GM19035 (cell line): ENCODE measurements at regions not wholly inside any gene's neighbourhood (a gene's known extent, or its start where the extent isn't known, plus 50 kb on each side); places are given as distances from the start of the nearest gene placed in this dataset.
"Not testable (repeated sequence)": the region's sequence is repeated elsewhere in the genome, so short reads cannot be mapped to it uniquely, and the experiment has no call there.

ENCODE experiments used
- ATAC-seq: cut with Tn5 transposase; IDR thresholded peaks from one replicate; pipeline ENCODE4 v1.9.1; 2021; ENCODE audit not compliant: unreplicated experiment

DNA sequence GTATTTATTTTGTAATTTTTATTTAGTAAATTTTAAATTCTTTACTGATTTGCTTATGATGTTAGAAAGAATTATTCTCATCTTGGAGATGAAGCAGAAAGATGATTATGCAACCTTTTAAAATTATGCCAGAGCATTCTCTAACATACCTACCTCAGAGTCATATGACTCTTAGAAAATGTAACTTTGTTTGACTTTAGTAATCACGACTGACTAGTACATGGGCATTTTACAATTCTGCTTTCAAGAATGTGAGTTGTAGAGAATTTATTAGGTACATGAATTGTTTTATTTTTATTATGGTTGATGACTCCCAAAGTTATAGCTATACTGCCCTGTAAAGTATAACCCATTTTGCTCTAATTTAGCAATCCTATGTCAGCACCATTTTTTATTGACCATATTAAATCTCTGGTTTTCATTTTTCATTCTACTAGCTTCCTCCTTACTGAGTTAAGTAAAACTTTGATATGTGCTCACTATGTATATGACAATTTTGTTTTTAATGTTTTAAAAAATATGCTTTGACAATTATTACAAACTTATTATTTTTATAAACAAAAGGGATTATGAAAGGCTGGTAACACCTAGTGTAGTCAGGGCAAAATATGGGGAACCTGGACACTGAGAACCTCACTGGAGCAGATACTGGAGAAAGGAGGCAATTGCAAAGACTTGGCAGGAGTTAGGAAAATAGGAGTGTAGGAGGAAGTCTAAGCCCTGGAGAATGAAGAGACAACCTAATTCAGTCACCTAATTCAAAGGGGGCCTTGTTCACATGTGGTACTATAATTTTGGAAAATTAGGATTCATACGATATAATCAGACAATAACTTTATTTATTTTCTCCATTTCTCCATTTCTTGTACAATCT is 249.7 kb upstream of the DAB2 start:
- no peak for ATAC-seq

DNA sequence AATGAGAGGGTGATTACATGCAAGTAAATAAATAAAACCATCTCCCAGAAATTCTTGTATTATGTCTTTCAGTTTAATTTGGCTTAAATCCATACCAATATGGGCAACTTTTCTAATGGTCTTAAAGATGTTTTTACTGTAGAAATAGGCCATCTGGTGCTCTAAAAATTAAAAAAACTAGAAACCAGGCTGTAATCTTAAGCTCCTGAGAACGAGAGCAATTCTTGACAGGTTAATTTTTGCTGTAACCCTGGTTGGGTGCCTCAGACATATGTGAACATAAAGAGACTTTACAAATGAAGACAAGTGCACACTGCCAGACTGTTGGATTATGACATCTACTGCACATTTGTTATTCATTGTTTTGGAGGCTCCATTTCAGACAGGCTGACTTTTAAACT is 246.8 kb upstream of the DAB2 start:
- ATAC-seq = no peak

DNA sequence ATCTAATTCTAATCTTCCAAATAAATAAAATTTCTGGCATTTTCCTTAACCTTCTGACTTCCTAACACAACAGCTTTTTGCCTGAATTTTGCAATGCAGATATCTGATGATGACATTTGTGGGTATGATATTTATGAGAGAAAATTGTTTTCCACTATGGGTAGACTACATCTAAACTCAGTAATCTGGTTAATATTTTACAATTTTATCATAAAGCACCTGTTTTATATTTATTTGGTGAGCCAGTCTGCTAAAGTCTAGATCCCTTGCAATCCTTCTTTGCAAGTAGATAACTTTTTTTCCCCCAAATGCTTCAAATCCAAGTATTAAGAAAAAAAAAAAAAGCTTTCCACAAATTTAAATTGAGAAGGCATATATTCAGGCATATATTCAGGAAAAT is 246.2 kb upstream of the DAB2 start:
- ATAC-seq = no peak

DNA sequence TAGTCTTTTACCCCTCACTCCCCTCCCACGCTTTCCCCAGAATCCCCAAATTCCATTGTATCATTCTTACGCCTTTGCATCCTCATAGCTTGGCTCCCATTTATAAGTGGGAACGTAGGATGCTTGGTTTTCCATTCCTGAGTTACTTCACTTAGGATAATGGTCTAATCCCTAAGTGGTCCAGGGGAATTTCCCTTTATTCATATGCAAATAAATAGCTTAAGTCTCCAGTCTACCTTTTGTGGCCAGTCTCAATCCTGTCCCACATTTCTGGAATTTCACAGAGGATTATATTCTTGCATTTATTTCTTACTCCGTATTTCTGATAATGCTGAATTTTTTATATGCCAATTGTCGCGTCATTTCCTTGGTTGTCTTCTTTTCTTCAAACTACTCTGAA is 245.6 kb upstream of the DAB2 start:
- ATAC-seq = no peak

DNA sequence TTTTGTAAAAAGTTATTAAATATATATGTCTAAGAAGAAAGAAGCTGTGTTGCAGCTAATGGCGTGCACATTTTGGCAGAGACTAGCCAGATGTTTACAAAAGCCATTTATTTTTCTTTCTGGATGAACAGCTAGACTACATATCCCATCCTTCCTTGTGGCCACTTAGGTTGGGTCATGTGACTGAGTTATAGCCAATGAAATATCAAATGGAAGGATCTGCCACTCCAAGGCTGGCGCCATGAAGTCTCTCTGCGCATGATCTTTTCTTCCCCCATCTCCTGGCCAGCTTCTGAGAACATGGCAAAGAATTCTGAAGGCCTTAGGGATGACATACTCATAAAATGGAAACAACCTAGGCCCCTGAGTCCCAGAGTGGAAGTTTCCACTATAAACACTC is 244.2 kb upstream of the DAB2 start:
- ATAC-seq = no peak

DNA sequence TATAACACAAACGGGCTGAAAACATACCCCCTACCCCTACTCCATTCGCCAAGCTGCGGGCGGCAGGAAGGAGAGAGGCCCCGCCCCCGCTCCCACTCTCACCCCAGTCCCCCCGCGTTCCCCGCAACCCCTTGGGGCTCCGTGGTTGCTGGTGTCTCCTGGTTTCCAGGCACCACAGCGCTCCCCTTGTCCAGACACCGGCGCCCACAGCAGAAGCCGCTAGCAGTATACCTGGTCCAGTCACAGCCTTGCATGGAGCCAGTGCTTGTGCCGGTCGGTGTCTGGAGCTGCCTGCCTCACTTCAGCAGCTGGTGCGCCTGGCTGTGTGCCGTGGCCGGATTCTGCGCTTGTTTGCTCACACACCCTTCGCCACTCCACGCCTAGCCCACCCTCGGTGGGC is 240.5 kb upstream of the DAB2 start:
- no peak for ATAC-seq

DNA sequence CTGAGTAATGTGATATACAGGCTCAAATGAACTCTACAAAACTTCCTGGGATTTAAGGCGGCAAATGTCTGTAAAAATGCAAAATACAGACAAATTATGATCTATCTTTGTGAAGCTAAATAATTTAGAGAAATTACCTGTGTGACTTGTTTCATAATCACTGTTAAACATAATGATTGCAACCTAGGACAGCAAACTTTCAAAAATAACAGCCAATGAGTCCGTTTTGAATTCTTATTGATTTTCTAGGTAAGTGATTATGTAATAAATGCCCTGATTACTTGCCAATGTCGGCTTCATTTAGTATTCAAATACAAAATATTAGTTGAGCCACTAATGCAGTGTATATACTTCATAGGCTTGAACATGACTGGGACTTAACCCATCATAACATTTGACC is 238.2 kb upstream of the DAB2 start:
- no peak for ATAC-seq

DNA sequence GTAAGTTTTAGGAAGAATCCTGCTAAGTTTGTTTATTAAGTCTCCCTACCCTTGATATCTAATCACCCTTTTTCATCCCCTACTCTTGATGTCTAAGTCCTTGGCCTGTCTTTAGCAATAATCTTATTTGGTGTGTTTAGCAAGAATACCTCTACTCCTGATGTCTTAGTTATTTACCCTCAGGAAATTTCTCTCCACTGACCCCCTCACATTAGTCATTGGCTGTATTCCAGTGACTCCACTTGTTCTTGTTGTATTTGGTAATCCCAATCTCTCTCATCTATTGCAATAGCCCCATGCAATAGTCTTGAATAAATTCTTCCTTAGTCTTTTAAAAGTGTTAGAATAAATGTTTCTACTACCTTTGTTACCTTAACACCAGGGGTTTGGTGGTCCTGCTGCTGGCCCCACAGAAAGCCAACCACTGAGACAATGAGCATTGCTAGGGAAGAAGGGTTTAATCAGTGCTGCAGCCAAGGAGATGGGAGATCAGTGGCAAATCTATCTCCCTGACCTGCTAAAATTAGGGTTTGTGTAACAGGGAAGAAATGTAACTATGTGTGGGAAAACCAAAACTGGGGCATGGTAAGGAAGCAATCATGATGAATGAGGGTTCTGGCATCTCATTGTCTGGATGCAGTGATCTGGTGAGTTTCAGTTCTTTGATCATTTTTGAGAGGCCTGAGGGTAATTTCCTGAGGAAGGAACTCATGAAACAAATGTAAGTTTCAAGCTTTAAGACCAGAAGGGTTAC is 236.4 kb upstream of the DAB2 start:
- no peak for ATAC-seq

DNA sequence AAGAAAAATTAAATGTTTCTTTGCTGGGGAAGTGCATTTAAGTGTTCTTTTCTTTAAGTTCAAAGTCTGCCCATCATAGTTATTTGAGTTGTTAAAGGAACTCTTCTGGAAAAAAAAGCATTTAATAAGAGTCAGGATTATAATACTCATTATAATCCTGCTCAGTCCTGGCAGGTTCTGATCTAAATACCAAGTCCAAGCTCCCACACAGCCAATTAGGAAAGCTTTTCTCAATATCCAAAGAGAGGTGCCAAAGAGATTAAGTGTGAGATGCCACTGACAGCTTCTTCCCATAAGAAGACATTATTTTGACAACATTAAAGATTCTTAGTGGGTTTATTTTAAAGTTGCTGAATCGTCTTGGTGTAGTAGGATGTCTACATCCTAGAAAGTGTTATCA is 235.2 kb upstream of the DAB2 start:
- no peak for ATAC-seq

DNA sequence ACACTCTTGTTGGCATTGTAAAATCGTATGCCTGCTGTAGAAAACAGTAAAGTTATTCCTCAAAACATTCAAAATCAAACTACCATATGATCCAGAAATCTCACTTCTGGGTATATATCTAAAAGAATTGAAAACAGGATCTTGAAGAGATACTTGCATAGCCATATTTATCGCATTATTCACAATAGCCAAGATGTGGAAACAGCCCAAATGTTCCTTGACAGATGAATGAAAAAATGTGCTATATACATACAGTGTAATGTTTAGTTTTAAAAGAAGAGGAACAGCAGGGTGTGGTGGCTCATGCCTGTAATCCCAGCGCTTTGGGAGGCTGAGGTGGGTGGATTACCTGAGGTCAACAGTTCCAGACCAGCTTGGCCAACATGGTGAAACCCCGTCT is 234.1 kb upstream of the DAB2 start:
- no peak for ATAC-seq

DNA sequence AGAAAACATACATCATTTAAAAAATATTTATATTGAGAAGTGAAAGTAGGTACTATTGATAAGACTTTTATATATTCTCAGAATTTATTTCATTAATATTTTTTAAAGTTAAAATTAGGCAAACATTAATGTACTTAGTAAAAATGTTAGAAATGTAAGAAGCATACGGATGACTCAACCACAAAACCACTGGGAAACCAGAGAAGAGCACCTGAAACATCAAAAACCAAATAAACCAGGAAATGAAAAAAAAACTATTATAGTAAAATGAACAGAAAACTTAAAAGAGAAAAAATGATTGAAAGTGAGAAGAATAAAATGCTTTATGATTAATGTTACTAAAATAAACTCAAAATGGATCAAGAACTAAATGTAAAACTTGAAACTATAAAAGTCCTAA is 233.2 kb upstream of the DAB2 start:
- ATAC-seq = no peak

DNA sequence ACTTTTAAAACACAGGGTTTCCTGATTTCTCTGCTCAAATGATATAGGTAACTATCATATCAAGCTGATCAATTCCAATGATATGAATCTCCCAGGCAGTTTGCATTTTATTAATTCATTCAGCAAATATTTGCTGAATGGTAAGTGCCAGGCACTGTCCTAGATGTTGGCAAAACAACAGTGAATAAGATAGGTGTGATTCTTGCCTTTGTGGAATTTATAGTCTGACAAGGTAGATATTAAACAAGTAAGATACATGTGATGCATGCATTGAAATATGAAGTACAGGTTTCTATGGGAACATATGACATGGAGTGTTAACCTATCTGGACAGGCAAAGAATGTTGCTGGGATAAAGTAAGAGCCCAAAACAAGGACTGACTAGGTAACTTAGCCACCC is 231.8 kb upstream of the DAB2 start:
- ATAC-seq = no peak

DNA sequence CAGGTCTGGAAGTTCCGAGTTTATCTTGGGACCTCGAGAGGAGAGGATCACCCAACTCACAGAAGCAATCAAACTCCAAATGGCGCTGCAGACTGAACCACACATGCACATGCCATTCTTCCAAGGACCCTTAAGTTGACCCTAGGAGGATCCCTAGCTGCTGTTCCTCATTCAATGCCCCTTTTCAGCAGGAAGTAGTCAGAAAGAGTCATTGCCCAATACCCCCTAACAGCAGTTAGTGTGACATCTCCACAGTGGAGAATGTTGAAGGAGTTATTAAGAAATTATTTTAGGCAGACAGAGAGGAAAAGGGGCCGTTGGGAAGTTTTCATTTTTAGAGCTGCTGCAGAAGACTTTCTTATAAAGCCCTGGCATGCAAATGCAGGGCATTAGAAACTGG is 229.9 kb upstream of the DAB2 start:
- ATAC-seq = no peak

DNA sequence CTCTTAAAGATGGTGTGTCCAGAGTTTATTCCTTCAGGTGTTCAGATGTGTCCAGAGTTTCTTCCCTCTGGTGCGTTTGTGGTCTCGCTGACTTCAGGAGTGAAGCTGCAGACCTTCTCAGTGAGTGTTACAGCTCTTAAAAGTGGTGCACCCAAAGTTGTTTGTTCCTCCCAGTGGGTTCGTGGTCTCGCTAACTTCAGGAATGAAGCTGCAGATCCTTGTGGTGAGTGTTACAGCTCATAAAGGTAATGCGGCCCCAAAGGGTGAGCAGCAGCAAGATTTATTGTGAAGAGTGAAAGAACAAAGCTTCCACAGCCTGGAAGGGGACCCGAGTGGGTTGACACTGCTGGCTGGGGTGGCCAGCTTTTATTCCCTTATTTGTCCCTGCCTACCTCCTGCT is 227.7 kb upstream of the DAB2 start:
- ATAC-seq = not testable (repeated sequence)

DNA sequence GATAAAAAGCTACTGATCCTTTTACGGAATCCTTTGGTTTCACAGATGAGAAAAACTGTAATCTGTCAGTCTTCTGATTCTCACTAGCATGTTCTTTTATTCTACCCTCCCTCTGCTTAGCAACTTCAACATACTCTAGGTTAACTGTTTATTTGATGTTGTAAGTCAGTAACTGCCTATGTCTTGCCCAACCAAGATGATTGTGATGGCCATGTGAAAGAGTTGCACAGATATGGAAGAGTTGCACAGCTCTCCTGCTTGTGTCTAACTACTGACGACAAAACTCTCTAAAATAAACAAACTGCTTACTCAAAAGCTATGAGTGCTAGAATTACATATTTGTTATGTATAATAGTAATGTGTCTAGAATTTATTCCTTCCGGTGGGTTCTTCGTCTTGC is 227.3 kb upstream of the DAB2 start:
- ATAC-seq = no peak

DNA sequence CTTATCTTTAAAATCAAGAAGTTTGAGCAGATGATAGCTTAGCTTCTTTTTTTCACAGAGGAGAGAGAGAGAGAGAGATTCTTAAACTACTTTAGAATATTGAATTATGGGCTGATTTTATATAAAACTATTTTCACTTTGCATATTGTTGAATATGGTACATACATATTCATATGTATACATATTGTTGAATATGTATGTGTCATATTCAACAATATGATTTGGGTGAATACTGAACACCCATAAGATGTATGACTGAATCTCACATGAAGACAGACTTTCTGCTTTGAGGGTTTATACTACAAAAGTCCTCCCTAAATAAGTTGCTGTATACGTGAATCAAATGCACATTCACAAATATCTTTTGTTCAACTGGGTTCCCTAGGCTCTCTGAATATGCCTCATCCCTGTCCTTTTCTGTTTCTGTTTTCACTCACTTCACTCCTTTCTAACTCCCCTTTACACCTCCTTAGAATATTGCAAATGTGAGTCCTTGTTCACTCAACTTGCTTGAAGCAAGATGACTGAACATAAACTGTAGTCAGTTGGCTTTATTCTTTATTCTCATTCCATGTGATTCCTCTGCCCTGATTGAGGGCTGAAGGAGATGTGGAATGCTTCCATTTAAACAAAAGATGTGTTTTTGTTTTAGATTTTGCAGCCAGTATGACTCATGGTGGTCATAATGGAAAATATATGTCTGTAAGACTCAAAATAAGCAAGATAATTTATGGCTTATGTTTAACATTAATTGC is 225.4 kb upstream of the DAB2 start:
- no peak for ATAC-seq

DNA sequence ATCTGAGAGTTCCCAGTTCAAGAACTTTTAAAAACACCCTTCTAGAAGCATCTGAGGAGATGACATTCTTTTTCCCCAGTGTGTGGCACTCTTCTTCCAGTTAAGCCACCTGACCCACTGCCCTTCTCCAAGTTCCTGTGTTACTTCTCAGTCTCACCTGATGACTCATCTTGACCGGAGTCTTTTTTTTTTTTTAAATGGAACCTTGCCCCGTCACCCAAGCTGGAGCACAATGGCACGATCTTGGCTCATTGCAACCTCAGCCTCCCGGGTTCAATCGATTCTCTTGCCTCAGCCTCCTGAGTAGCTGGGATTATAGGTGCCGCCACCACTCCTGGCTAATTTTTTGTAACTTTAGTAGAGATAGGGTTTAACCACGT is 224.1 kb upstream of the DAB2 start:
- ATAC-seq = no peak

DNA sequence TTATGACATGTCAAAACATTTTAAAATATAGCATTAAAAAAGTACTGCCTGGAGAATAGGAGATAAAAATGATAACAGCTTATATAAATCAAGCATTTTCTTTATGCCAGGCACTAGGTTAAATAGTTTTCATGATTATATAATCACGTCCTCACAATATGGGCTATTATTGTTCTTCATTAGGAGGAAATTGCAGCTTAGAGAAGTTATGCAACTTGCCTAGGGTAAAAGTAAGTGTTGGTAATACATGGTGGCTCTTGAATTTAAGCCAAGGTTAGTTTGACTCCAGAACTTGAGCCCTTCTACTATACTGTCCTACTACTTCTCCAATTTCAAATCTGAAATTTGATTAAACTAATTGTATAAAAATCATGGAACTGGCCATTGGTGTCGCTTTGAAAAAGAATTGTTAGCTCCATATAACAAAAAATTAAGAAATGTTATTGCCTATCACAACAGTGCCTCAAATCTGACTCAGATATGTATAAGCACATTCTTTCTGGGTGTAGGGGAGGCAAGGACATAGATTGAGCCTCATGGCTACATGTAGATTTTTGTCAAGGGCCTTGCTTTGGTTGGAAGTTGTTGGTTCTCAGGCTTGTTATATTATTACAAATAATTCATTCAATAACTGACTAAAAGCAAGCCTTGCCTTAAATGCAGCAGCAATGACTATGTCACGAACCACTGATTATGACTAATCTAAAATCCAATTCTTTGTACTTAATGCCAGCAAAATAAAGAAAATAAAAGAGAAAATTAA is 223.5 kb upstream of the DAB2 start:
- ATAC-seq = no peak

DNA sequence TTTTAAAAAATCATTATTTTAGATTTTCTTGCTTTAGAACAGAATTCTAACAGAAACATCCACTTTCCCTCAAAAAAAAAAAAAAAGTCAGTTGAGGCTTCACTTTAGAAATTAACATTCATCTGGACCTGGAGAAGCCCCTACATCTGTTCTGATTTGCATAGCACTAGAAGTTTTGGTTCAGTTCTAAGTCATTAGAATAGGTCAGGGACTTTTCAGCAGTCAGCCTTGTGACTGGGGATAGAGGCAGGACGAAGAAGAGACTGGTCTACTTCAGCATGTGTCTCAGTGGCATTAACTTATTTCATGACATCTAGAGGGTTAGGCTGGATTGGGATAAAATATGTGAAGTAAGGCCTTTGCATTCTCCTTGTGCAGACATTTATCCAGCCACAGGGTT is 215.8 kb upstream of the DAB2 start:
- ATAC-seq = peak; percentile 98

DNA sequence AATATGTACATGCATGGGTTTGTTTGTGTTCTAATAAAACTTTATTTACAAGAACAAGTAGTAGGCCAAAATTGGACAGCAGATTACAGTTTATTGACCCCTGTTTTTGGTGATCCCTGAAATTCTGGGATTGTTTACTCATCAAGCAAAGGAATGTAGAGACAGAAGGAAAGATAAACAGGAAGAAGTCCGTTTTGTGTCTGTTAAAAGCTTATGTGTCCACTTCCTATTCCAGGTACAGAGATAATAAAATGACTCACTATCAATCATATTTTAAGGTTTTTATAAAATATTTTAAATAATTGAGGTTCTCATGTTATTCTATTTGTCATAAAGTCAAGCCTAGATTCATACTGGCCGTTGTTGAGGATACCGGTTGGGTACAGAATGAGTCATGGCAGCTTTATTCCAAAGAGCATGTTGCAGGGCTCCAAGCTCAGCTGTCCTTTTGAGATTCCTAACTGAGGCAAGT is 214.9 kb upstream of the DAB2 start:
- no peak for ATAC-seq

DNA sequence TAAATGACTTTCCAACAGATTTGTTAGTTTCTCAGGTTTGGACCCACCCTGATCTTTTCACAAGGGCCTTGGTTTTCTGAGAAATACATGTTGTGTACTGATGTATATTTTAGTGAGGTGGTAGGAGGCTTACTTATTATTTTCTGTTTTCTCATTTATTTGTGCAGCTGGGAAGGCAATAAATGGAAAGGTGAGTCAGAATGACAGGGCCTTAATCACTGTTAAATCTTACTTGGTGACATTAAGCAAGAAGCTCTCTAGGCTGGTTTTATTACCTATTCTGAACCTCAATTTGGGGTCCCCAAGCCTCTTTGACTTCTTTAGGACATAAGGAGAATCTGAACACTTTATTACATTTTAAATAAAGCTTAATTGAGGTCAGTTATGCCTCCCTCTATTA is 214.0 kb upstream of the DAB2 start:
- no peak for ATAC-seq
